H1 (cell line): ENCODE measurements at regions not wholly inside any gene's neighbourhood (a gene's known extent, or its start where the extent isn't known, plus 50 kb on each side); places are given as distances from the start of the nearest gene placed in this dataset.

Source experiments
- EP300 ChIP-seq, 2 experiments: IDR thresholded peaks; 1 replicate in 1 of 2; 2 replicates in 1 of 2; pipeline ENCODE4 v1.6.1; 2011 to 2012; ENCODE audit warnings: low read depth in 2 of 2, low read length in 2 of 2, mild to moderate bottlenecking in 2 of 2, borderline replicate concordance in 1 of 2, inconsistent platforms in 1 of 2, moderate library complexity in 1 of 2
- POLR2AphosphoS5 ChIP-seq: IDR thresholded peaks from 2 replicates; pipeline ENCODE4 v1.6.1; 2011; ENCODE audit warnings: low read depth, low read length

GRCh38 chr2:8089596-8089995 is 592.3 kb upstream of the ID2 start:
- TF ChIP-seq EP300 (IDR thresholded peaks at IDR 0.05; ENCODE audit: borderline replicate concordance in 1 of 2, low read depth in 2 of 2, low read length in 2 of 2): no peak
- TF ChIP-seq POLR2AphosphoS5: no peak
